Mammary epithelial cell (primary cell): ENCODE measurements at regions not wholly inside any gene's neighbourhood (a gene's known extent, or its start where the extent isn't known, plus 50 kb on each side); places are given as distances from the start of the nearest gene placed in this dataset.

Experiments
- EZH2 ChIP-seq: IDR thresholded peaks from 2 replicates; pipeline ENCODE4 v1.6.1; 2012; ENCODE audit warnings: low read length, inconsistent platforms, borderline replicate concordance
- TF ChIP-seq, protein P1 (sequence below), 2 donors: IDR thresholded peaks in 1 of 2; conservative IDR thresholded peaks in 1 of 2; 2 replicates each; pipeline ENCODE4 v1.5.1; 2011 to 2012; ENCODE audit warnings: inconsistent platforms in 2 of 2, low read length in 2 of 2, mild to moderate bottlenecking in 2 of 2, control low read depth in 1 of 2, low read depth in 1 of 2; ENCODE audit not compliant: insufficient read depth in 1 of 2; ENCODE audit errors: extremely low read depth in 1 of 2

DNA sequence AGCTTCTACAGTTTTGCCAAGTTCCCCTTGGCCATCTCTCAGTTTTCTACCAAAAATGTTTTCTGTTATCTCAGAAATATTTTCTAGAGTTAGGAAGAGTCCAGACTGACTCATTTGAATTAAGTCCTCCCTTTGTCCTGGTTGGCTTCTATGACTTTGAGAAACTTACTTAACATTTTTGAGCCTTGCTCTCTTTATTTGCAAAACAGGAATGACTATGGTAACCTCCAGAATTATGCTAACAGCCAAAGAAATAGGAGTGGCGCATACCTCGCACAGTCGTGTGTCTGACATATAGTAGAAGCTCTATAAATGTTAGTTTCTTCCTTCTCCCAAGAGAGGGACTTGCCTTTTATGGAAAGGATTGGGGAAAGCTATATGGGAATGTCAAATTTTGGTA, 841.1 kb downstream of the TSN start:
- TF ChIP-seq, protein P1, sequence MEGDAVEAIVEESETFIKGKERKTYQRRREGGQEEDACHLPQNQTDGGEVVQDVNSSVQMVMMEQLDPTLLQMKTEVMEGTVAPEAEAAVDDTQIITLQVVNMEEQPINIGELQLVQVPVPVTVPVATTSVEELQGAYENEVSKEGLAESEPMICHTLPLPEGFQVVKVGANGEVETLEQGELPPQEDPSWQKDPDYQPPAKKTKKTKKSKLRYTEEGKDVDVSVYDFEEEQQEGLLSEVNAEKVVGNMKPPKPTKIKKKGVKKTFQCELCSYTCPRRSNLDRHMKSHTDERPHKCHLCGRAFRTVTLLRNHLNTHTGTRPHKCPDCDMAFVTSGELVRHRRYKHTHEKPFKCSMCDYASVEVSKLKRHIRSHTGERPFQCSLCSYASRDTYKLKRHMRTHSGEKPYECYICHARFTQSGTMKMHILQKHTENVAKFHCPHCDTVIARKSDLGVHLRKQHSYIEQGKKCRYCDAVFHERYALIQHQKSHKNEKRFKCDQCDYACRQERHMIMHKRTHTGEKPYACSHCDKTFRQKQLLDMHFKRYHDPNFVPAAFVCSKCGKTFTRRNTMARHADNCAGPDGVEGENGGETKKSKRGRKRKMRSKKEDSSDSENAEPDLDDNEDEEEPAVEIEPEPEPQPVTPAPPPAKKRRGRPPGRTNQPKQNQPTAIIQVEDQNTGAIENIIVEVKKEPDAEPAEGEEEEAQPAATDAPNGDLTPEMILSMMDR (conservative IDR thresholded peaks at IDR 0.05 in 1 of 2, IDR thresholded peaks at IDR 0.05 in 1 of 2; ENCODE audit: extremely low read depth in 1 of 2, insufficient read depth in 1 of 2, low read depth in 1 of 2, low read length in 2 of 2): no peak
- no peak for TF ChIP-seq EZH2
